ENCODE measurements at regions not wholly inside any gene's neighbourhood (a gene's known extent, or its start where the extent isn't known, plus 50 kb on each side); places are given as distances from the start of the nearest gene placed in this dataset.
"Not testable (repeated sequence)": the region's sequence is repeated elsewhere in the genome, so short reads cannot be mapped to it uniquely, and the experiment has no call there.

GRCh38 chr20:5381527-5381926, 64.8 kb upstream of the PROKR2 start:
- H4K20me1 ChIP-seq (ENCODE audit: insufficient read depth, low read length); intact Hi-C loops (cut with micrococcal nuclease); H3K4me3 Mint-ChIP-seq; DNase-seq; H3K27ac ChIP-seq (ENCODE audit: low read depth in 1 of 2, low read length in 2 of 2); H3K9ac ChIP-seq (ENCODE audit: insufficient read depth, low read length, poor library complexity, severe bottlenecking); H3K4me3 ChIP-seq (replicated peaks in 1 of 3; ENCODE audit: low read depth in 2 of 3, low read length in 3 of 3); H3K4me1 ChIP-seq (ENCODE audit: control insufficient read depth in 1 of 2, insufficient read depth in 2 of 2, low read length in 2 of 2); H3K36me3 ChIP-seq (replicated peaks in 1 of 2; ENCODE audit: control insufficient read depth in 1 of 2, insufficient read depth in 2 of 2, low read length in 2 of 2); H3K79me2 ChIP-seq (ENCODE audit: insufficient read depth, low read length); H3K4me2 ChIP-seq (replicated peaks; ENCODE audit: extremely low read depth, low read length, poor library complexity, severe bottlenecking); H3K36me3 Mint-ChIP-seq; H2AFZ ChIP-seq (ENCODE audit: insufficient read depth, low read depth, low read length, poor library complexity, severe bottlenecking); H3K4me1 Mint-ChIP-seq; H3K27me3 ChIP-seq (ENCODE audit: control insufficient read depth in 2 of 2, insufficient read depth in 2 of 2, low read length in 2 of 2); H3K27ac Mint-ChIP-seq: not testable (repeated sequence)
- WGBS (ENCODE audit: insufficient coverage): 80% methylated on average over 1 of the region's 7 CpGs
- H3K27me3 Mint-ChIP-seq (ENCODE audit: low read depth in 3 of 3): peaks cover 6 to 11% (median 8%) of the 10 kb centered on the region in 3 donors
- H3K9me3 ChIP-seq (replicated peaks in 1 of 2; ENCODE audit: control insufficient read depth in 1 of 2, insufficient read depth in 1 of 2, low read length in 2 of 2): peaks cover 12 to 21% of the 10 kb centered on the region in 2 donors
- peaks cover 12 to 25% (median 21%) of the 10 kb centered on the region in 7 donors for H3K9me3 Mint-ChIP-seq

- DNase-seq: no peak
- WGBS (ENCODE audit: insufficient coverage): no CpG with 5 or more reads among the region's 1 CpG
- Histone ChIP-seq H4K20me1 (ENCODE audit: insufficient read depth, low read length) (no peaks in the 10 kb centered on the region), H3K36me3 (replicated peaks in 1 of 2; ENCODE audit: control insufficient read depth in 1 of 2, insufficient read depth in 2 of 2, low read length in 2 of 2) (no peaks in the 10 kb centered on the region), H3K4me2 (replicated peaks; ENCODE audit: extremely low read depth, low read length, poor library complexity, severe bottlenecking) (no peak overlapping the region), H2AFZ (ENCODE audit: insufficient read depth, low read depth, low read length, poor library complexity, severe bottlenecking) (no peak overlapping the region), H3K4me1 (ENCODE audit: control insufficient read depth in 1 of 2, insufficient read depth in 2 of 2, low read length in 2 of 2) (no peaks in the 10 kb centered on the region), H3K27ac (ENCODE audit: low read depth in 1 of 2, low read length in 2 of 2) (no peak overlapping the region), H3K9ac (ENCODE audit: insufficient read depth, low read length, poor library complexity, severe bottlenecking) (no peak overlapping the region), H3K27me3 (ENCODE audit: control insufficient read depth in 2 of 2, insufficient read depth in 2 of 2, low read length in 2 of 2) (no peaks in the 10 kb centered on the region), H3K4me3 (replicated peaks in 1 of 3; ENCODE audit: low read depth in 2 of 3, low read length in 3 of 3) (no peak overlapping the region), H3K79me2 (ENCODE audit: insufficient read depth, low read length) (no peaks in the 10 kb centered on the region), H3K9me3 (replicated peaks in 1 of 2; ENCODE audit: control insufficient read depth in 1 of 2, insufficient read depth in 1 of 2, low read length in 2 of 2) (peaks cover 4 to 5% of the 10 kb centered on the region in 2 donors)
- Mint-ChIP-seq H3K9me3 (peaks cover 0 to 18% (median 10%) of the 10 kb centered on the region in 7 donors), H3K27me3 (ENCODE audit: low read depth in 3 of 3) (peaks cover 8 to 11% (median 11%) of the 10 kb centered on the region in 3 donors), H3K27ac (no peak overlapping the region), H3K4me1 (no peaks in the 10 kb centered on the region), H3K36me3 (no peaks in the 10 kb centered on the region), H3K4me3 (no peak overlapping the region)
- TF ChIP-seq CTCF (IDR thresholded peaks at IDR 0.05): no peak
- intact Hi-C loops (cut with micrococcal nuclease): no loop called here
These were observed 60.7 kb upstream of the PROKR2 start for GRCh38 chr20:5377484-5377883.
